ENCODE measurements at regions not wholly inside any gene's neighbourhood (a gene's known extent, or its start where the extent isn't known, plus 50 kb on each side); places are given as distances from the start of the nearest gene placed in this dataset.

- H3K4me1 ChIP-seq (ENCODE audit: insufficient read depth, low read length), result no peaks in the 10 kb centered on the region
- H3K4me3 ChIP-seq (replicated peaks in 1 of 3; ENCODE audit: insufficient read depth in 1 of 3, low read depth in 2 of 3, low read length in 3 of 3), result no peak overlapping the region
- 53% methylated on average over 2 of the region's 2 CpGs for WGBS (ENCODE audit: low lambda C conversion rate)
- H3K36me3 ChIP-seq (replicated peaks in 1 of 2; ENCODE audit: control insufficient read depth in 1 of 2, insufficient read depth in 2 of 2, low read length in 2 of 2), result no peaks in the 10 kb centered on the region
- CTCF ChIA-PET (ENCODE audit: low intra/inter-chr PET ratio, low total read pairs), result no interaction called here
- in situ Hi-C loops (cut with HindIII; ENCODE audit: extremely low pct_ligation_motif_present, low pct_unique_long_range_greater_than_20kb) (no loop called here), intact Hi-C loops (cut with micrococcal nuclease; ENCODE audit: unreplicated experiment) (no loop called here)
- H4K20me1 ChIP-seq (ENCODE audit: insufficient read depth, low read length), result no peaks in the 10 kb centered on the region
- peaks cover 1% of the 10 kb centered on the region; the same call in 1 of the 2 replicates for H3K9me3 ChIP-seq (ENCODE audit: low read length)
- H3K27me3 ChIP-seq (ENCODE audit: control insufficient read depth in 1 of 2, insufficient read depth in 2 of 2, low read length in 2 of 2), result peaks cover 0 to 2% of the 10 kb centered on the region in 2 experiments; a peak in 1 of 5 replicates
- no peak overlapping the region for H2AFZ ChIP-seq (ENCODE audit: low read length)
- no peak overlapping the region for H3K9ac ChIP-seq (ENCODE audit: insufficient read depth, low read depth, low read length)
- H3K27ac ChIP-seq (ENCODE audit: extremely low read length, insufficient read depth, low read length), result no peak overlapping the region
- FAIRE-seq (no peak), DNase-seq (ENCODE audit: low spot score) (no peak), ATAC-seq (no peak)
- POLR2A ChIA-PET, result no interaction called here
- H3K79me2 ChIP-seq (ENCODE audit: insufficient read depth, low read length), result no peaks in the 10 kb centered on the region
- BruUV-seq (replicated peaks), result no TSS peak
- H3K4me2 ChIP-seq (ENCODE audit: low read depth, low read length), result no peak overlapping the region
- TF ChIP-seq ZNF124 (CRISPR knock-in tag; IDR thresholded peaks at IDR 0.05) (no peak), TIGD3 (CRISPR knock-in tag; IDR thresholded peaks at IDR 0.05; ENCODE audit: borderline replicate concordance) (no peak), RELA (CRISPR knock-in tag; IDR thresholded peaks at IDR 0.05) (no peak), LCORL (IDR thresholded peaks at IDR 0.05) (no peak), LCORL (CRISPR knock-in tag; IDR thresholded peaks at IDR 0.05) (no peak), ZNF788 (CRISPR knock-in tag; IDR thresholded peaks at IDR 0.05; ENCODE audit: borderline replicate concordance) (no peak), ZNF503 (CRISPR knock-in tag; IDR thresholded peaks at IDR 0.05) (no peak), SNAPC5 (CRISPR knock-in tag; IDR thresholded peaks at IDR 0.05; ENCODE audit: borderline replicate concordance) (no peak), ZBTB14 (CRISPR knock-in tag; IDR thresholded peaks at IDR 0.05) (no peak), TERF1 (CRISPR knock-in tag; IDR thresholded peaks at IDR 0.05) (no peak), KLF12 (CRISPR knock-in tag; IDR thresholded peaks at IDR 0.05; ENCODE audit: borderline replicate concordance) (no peak)
These were observed 381.3 kb upstream of the SPRED2 start for GRCh38 chr2:65813631-65814173.
